Right lobe of liver (tissue), 6 donors: ENCODE measurements at regions not wholly inside any gene's neighbourhood (a gene's known extent, or its start where the extent isn't known, plus 50 kb on each side); places are given as distances from the start of the nearest gene placed in this dataset.

Experiments used
- ATAC-seq, 4 donors: fragments of 200-7000 bp; cut with Tn5 transposase; one replicate each; pipeline ENCODE4 v1.9.1; 2020; ENCODE audit warnings: mild to moderate bottlenecking in 4 of 4, moderate library complexity in 4 of 4
- DNase-seq, 3 donors: peaks; one replicate each; pipeline ENCODE4 v3.0.0-alpha.2; 2020
- H3K27ac ChIP-seq, 3 donors: fragments of 200-600 bp; one replicate each; pipeline ENCODE4 v1.8.0; 2022
- H3K27me3 ChIP-seq, 2 donors: fragments of 200-600 bp; one replicate each; pipeline ENCODE4 v1.8.0; 2022
- H3K36me3 ChIP-seq, 4 donors: fragments of 200-600 bp; sonication (generic) in 1 of 4; one replicate each; pipeline versions ENCODE4 v1.5.1 to v1.8.0; 2017 to 2022; ENCODE audit warnings: control low read depth in 1 of 4
- H3K4me1 ChIP-seq, 4 donors: fragments of 200-600 bp; sonication (generic) in 1 of 4; one replicate each; pipeline versions ENCODE4 v1.5.1 to v1.8.0; 2017 to 2022; ENCODE audit warnings: control low read depth in 1 of 4
- H3K4me3 ChIP-seq, 3 donors: fragments of 200-600 bp; one replicate each; pipeline ENCODE4 v1.8.0; 2022
- H3K9me3 ChIP-seq, 4 donors: fragments of 200-600 bp; sonication (generic) in 1 of 4; one replicate each; pipeline versions ENCODE4 v1.5.1 to v1.8.0; 2017 to 2022; ENCODE audit warnings: control low read depth in 1 of 4
- POLR2A ChIP-seq: fragments of 450-650 bp; IDR thresholded peaks from one replicate; pipeline ENCODE4 v1.6.1; 2017; ENCODE audit warnings: antibody characterized with exemption, mild to moderate bottlenecking
- WGBS: methylation state at CpG from one replicate; pipeline ENCODE4 v1.1.6; 2018; ENCODE audit warnings: low coverage, low lambda C conversion rate; ENCODE audit not compliant: insufficient coverage; ENCODE audit errors: missing lambda C conversion rate; 5-methylcytosine and 5-hydroxymethylcytosine counted together
- intact Hi-C, 2 donors: fragments of 100-400 bp; cut with DNase I; formaldehyde crosslinking; loops; one replicate each; pipeline versions ENCODE4 v1.11.2 to v1.14.1; 2022
- TF ChIP-seq, protein P1 (sequence below), 4 donors: fragments of 200-600 bp in 3 of 4; fragments of 450-650 bp in 1 of 4; IDR thresholded peaks; one replicate each; pipeline versions ENCODE4 v1.5.1 to v1.8.0; 2016 to 2022; ENCODE audit warnings: antibody characterized with exemption in 4 of 4, mild to moderate bottlenecking in 2 of 4
- donor health status: DM: no; HTN: yes; CAD: no.
- donor health status: DM: no; HTN: no; CAD: no.
- donor health status: DM: no; HTN: no; CAD: no.
- donor health status: DM: no; HTN: yes; CAD: no.
- donor health status: DM: no; HTN: yes; CAD: no.

DNA sequence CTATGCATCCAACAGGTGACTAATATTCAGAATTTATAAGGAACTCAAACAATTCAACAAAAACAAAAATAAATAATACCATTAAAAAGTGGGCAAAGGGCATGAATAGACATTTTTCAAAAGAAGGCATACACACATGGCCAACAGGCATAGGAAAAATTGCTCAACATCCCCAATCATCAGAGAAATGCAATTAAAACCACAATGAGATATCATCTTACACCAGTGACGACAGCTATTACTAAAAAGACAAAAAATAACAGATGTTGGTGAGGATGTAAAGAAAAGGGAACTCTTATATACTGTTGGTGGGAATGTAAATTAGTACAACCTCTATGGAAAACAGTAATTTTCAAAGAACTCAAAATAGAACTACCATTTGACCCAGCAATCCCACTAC is 250.4 kb upstream of the N4BP1 start:
- intact Hi-C loops = no loop called here
- Histone ChIP-seq H3K27ac (no peak overlapping the region), H3K9me3 (no peaks in the 10 kb centered on the region), H3K27me3 (no peaks in the 10 kb centered on the region), H3K4me1 (no peaks in the 10 kb centered on the region), H3K36me3 (no peaks in the 10 kb centered on the region), H3K4me3 (no peak overlapping the region)
- ATAC-seq (no peak), DNase-seq (no peak)
- 27% methylated on average over 1 of the region's 1 CpG for WGBS
- TF ChIP-seq, protein P1, sequence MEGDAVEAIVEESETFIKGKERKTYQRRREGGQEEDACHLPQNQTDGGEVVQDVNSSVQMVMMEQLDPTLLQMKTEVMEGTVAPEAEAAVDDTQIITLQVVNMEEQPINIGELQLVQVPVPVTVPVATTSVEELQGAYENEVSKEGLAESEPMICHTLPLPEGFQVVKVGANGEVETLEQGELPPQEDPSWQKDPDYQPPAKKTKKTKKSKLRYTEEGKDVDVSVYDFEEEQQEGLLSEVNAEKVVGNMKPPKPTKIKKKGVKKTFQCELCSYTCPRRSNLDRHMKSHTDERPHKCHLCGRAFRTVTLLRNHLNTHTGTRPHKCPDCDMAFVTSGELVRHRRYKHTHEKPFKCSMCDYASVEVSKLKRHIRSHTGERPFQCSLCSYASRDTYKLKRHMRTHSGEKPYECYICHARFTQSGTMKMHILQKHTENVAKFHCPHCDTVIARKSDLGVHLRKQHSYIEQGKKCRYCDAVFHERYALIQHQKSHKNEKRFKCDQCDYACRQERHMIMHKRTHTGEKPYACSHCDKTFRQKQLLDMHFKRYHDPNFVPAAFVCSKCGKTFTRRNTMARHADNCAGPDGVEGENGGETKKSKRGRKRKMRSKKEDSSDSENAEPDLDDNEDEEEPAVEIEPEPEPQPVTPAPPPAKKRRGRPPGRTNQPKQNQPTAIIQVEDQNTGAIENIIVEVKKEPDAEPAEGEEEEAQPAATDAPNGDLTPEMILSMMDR (IDR thresholded peaks at IDR 0.05) = no peak
- TF ChIP-seq POLR2A = no peak

DNA sequence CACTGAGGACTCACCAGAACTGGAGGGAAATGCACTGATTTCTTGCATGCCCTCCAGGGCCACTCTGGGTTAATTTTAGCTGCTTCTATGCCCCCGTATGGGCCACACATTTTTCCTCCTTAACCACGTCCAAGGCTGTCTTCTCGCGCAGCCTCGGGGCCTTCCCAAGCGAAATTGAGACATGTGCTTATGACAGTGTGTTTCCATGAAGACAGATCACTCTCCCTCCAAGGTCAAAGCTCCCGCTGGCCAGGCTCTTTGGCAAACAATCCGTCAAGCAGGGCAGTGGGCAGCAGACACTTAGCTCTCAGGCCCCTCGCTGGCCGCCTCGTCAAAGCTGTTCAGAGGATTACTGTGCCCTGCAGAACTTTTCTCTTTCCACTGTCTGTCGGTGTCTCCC is 243.0 kb upstream of the N4BP1 start:
- Histone ChIP-seq H3K9me3 (no peaks in the 10 kb centered on the region), H3K27me3 (no peaks in the 10 kb centered on the region), H3K4me1 (no peaks in the 10 kb centered on the region), H3K4me3 (no peak overlapping the region), H3K27ac (no peak overlapping the region), H3K36me3 (no peaks in the 10 kb centered on the region)
- no peak for TF ChIP-seq POLR2A
- TF ChIP-seq, protein P1 (IDR thresholded peaks at IDR 0.05) = no peak
- intact Hi-C loops = no loop called here
- 55% methylated on average over 11 of the region's 12 CpGs for WGBS
- no peak for DNase-seq
- ATAC-seq = no peak

DNA sequence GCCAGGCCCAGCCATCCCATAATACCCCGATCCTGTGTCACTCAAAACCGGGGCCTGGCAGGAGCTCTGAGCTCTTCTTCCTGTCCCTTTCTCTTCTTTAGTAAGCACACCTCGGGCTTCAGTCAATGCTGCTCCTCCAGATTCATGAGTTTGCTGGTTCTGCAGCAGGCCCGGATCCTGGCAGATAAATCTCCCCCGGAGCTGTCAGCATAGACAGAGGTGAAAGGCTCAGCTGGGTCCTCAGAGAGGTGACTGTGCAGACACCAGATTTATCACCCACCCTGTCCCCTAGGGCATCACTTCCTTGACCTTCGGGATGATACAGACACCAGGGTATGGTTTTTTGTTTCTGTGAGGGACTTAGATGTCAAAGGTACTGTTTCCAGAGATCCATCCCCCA is 242.5 kb upstream of the N4BP1 start:
- ATAC-seq (no peak), DNase-seq (no peak)
- intact Hi-C loops = no loop called here
- 32% methylated on average over 6 of the region's 6 CpGs for WGBS
- TF ChIP-seq, protein P1 (IDR thresholded peaks at IDR 0.05) = no peak
- no peak for TF ChIP-seq POLR2A
- H3K36me3 ChIP-seq = no peaks in the 10 kb centered on the region
- no peak overlapping the region for H3K4me3 ChIP-seq
- no peaks in the 10 kb centered on the region for H3K4me1 ChIP-seq
- H3K9me3 ChIP-seq = no peaks in the 10 kb centered on the region
- H3K27me3 ChIP-seq = no peaks in the 10 kb centered on the region
- no peak overlapping the region for H3K27ac ChIP-seq

DNA sequence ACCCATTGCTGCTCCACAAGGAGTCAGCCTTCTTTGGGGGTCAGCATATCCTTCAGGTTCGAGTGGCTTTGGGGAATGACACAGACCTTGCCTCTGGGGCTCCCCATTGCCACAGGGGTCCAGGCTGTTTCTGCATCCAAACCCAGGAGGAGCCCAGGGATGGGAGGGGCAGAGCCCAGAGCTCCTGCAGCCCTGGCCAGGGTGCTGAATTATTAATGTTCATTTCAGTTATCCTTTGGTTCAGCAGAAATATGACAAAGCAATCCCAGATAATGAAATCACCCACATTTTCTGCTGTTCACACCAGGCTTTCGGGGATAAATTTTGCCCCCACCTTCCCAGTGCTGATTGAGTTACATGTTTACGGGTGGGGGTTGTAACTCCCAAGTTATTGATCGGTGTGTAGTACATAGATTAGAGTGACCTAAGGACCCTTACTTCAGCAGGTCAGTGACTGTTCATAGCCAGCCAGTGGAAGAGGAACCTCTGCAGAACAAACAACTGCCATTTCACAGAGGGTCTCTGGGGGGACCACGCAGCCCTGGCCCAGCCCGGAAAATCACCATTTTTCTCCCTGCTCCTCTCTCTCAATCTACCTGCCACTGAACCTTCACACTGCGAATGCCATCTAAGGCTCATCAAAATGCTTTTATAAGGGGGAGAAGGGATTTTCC is 240.3 kb upstream of the N4BP1 start:
- no peaks in the 10 kb centered on the region for H3K4me1 ChIP-seq
- H3K36me3 ChIP-seq = no peaks in the 10 kb centered on the region
- intact Hi-C loops = no loop called here
- no peak for TF ChIP-seq POLR2A
- TF ChIP-seq, protein P1 (IDR thresholded peaks at IDR 0.05) = no peak
- no peaks in the 10 kb centered on the region for H3K9me3 ChIP-seq
- ATAC-seq (no peak), DNase-seq (no peak)
- no peaks in the 10 kb centered on the region for H3K27me3 ChIP-seq
- H3K4me3 ChIP-seq = no peak overlapping the region
- WGBS = 24% methylated on average over 5 of the region's 7 CpGs
- no peak overlapping the region for H3K27ac ChIP-seq

DNA sequence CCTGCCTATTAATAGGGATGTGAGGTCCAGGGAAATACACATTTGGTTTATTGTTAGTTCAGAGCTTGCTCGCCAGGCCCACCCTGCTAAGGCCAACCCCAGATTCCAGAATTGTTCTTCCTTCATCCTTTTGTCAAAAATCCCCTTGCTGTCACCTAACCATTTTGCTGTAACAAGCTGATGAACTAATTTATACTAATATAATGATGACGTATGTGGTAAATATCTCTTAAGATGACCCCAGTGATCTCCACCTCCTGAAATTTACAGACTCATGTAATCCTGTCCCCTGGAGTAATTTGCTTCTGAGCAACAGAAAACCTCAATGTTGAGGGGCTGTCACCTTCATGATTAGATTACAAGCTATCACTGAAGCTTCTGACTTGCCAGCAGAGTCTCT is 236.3 kb upstream of the N4BP1 start:
- Histone ChIP-seq H3K4me1 (no peaks in the 10 kb centered on the region), H3K27ac (no peak overlapping the region), H3K4me3 (no peak overlapping the region), H3K27me3 (no peaks in the 10 kb centered on the region), H3K36me3 (no peaks in the 10 kb centered on the region), H3K9me3 (no peaks in the 10 kb centered on the region)
- WGBS = 31% methylated on average over 2 of the region's 2 CpGs
- intact Hi-C loops = no loop called here
- DNase-seq (no peak), ATAC-seq (no peak)
- TF ChIP-seq POLR2A = no peak
- TF ChIP-seq, protein P1 (IDR thresholded peaks at IDR 0.05) = no peak
